ENCODE measurements at regions not wholly inside any gene's neighbourhood (a gene's known extent, or its start where the extent isn't known, plus 50 kb on each side); places are given as distances from the start of the nearest gene placed in this dataset.
"Not testable (repeated sequence)": the region's sequence is repeated elsewhere in the genome, so short reads cannot be mapped to it uniquely, and the experiment has no call there.

- no peak for DNase-seq (ENCODE audit: low read depth in 2 of 2, low spot score in 1 of 2)
Observed at GRCh38 chr6:6969761-6970223, 138.0 kb upstream of the RREB1 start.

- DNase-seq (ENCODE audit: low read depth in 2 of 2, low spot score in 1 of 2), result no peak
Observed at GRCh38 chr6:6970851-6971250, 136.9 kb upstream of the RREB1 start.

- no peak for DNase-seq (ENCODE audit: low read depth in 2 of 2, low spot score in 1 of 2)
Observed at GRCh38 chr6:6971369-6971768, 136.4 kb upstream of the RREB1 start.

GRCh38 chr6:6972456-6972855 is 135.3 kb upstream of the RREB1 start:
- DNase-seq (ENCODE audit: low read depth in 2 of 2, low spot score in 1 of 2), result no peak

GRCh38 chr6:6973721-6974120 is 134.0 kb upstream of the RREB1 start:
- no peak for DNase-seq (ENCODE audit: low read depth in 2 of 2, low spot score in 1 of 2)

- DNase-seq (ENCODE audit: low read depth in 2 of 2, low spot score in 1 of 2), result no peak
Observed at GRCh38 chr6:6975459-6976111, 132.2 kb upstream of the RREB1 start.

- DNase-seq (ENCODE audit: low read depth in 2 of 2, low spot score in 1 of 2), result no peak
Observed at GRCh38 chr6:6976193-6976592, 131.6 kb upstream of the RREB1 start.

- DNase-seq (ENCODE audit: low read depth in 2 of 2, low spot score in 1 of 2), result no peak
Observed at GRCh38 chr6:6978731-6979130, 129.0 kb upstream of the RREB1 start.

GRCh38 chr6:6980999-6981597 is 126.7 kb upstream of the RREB1 start:
- DNase-seq (ENCODE audit: low read depth in 2 of 2, low spot score in 1 of 2), result no peak

- no peak for DNase-seq (ENCODE audit: low read depth in 2 of 2, low spot score in 1 of 2)
Observed at GRCh38 chr6:6981681-6982322, 126.0 kb upstream of the RREB1 start.

GRCh38 chr6:6982663-6983062 is 125.1 kb upstream of the RREB1 start:
- DNase-seq (ENCODE audit: low read depth in 2 of 2, low spot score in 1 of 2), result no peak

- no peak for DNase-seq (ENCODE audit: low read depth in 2 of 2, low spot score in 1 of 2)
Observed at GRCh38 chr6:6984585-6985366, 123.0 kb upstream of the RREB1 start.

- no peak for DNase-seq (ENCODE audit: low read depth in 2 of 2, low spot score in 1 of 2)
Observed at GRCh38 chr6:6986344-6986743, 121.4 kb upstream of the RREB1 start.

GRCh38 chr6:6987749-6988148 is 120.0 kb upstream of the RREB1 start:
- no peak for DNase-seq (ENCODE audit: low read depth in 2 of 2, low spot score in 1 of 2)

GRCh38 chr6:6990059-6990458 is 117.7 kb upstream of the RREB1 start:
- not testable (repeated sequence) for DNase-seq (ENCODE audit: low read depth in 2 of 2, low spot score in 1 of 2)

GRCh38 chr6:6993503-6994237 is 114.1 kb upstream of the RREB1 start:
- no peak for DNase-seq (ENCODE audit: low read depth in 2 of 2, low spot score in 1 of 2)

GRCh38 chr6:6994796-6995195 is 113.0 kb upstream of the RREB1 start:
- no peak for DNase-seq (ENCODE audit: low read depth in 2 of 2, low spot score in 1 of 2)

- DNase-seq (ENCODE audit: low read depth in 2 of 2, low spot score in 1 of 2), result no peak
Observed at GRCh38 chr6:6995328-6995727, 112.4 kb upstream of the RREB1 start.

- no peak for DNase-seq (ENCODE audit: low read depth in 2 of 2, low spot score in 1 of 2)
Observed at GRCh38 chr6:6996124-6996523, 111.6 kb upstream of the RREB1 start.

GRCh38 chr6:6997263-6998193 is 110.2 kb upstream of the RREB1 start:
- DNase-seq (ENCODE audit: low read depth in 2 of 2, low spot score in 1 of 2), result no peak

All from stimulated activated CD8-positive, alpha-beta memory T cell treated with anti-CD3 and anti-CD28 coated beads, Interleukin-4, amount 100 ng/mL, for 1 hour (primary cell).